ENCODE measurements at regions not wholly inside any gene's neighbourhood (a gene's known extent, or its start where the extent isn't known, plus 50 kb on each side); places are given as distances from the start of the nearest gene placed in this dataset.

- no peak overlapping the region for H3K27ac ChIP-seq (ENCODE audit: insufficient read length, low read depth, low read length)
- H3K56ac ChIP-seq (ENCODE audit: insufficient read length, low read depth, low read length): no peak overlapping the region
- H3K14ac ChIP-seq (ENCODE audit: insufficient read depth, low read length): no peak overlapping the region
- H3K27me3 ChIP-seq (ENCODE audit: insufficient read depth, low read length): no peaks in the 10 kb centered on the region
- H3K36me3 Mint-ChIP-seq (ENCODE audit: insufficient read depth in 1 of 3, low read depth in 3 of 3): peaks cover 0 to 5% (median 0%) of the 10 kb centered on the region in 3 experiments; a peak in 1 of 7 replicates
- no peaks in the 10 kb centered on the region for H3K23me2 ChIP-seq (ENCODE audit: insufficient read length, low read depth, low read length, poor library complexity, severe bottlenecking)
- H4K8ac ChIP-seq (replicated peaks; ENCODE audit: insufficient read length, low read depth, low read length): no peak overlapping the region
- peak overlapping the region; percentile 12 for H2BK20ac ChIP-seq (ENCODE audit: low read depth, low read length, poor library complexity, severe bottlenecking)
- H3K9ac ChIP-seq (ENCODE audit: extremely low read depth, insufficient read length, low read length): no peak overlapping the region
- H2AFZ ChIP-seq (ENCODE audit: low read length): no peak overlapping the region
- H4K91ac ChIP-seq (ENCODE audit: insufficient read length, low read depth, low read length): no peak overlapping the region
- H2BK12ac ChIP-seq (ENCODE audit: insufficient read length, low read depth, low read length): no peak overlapping the region
- no peak for DNase-seq
- peaks cover 36% of the 10 kb centered on the region for H3K27me3 Mint-ChIP-seq (ENCODE audit: low read depth)
- H4K5ac ChIP-seq (ENCODE audit: insufficient read length, low read depth, low read length): no peak overlapping the region
- H3K79me2 ChIP-seq (ENCODE audit: insufficient read depth, low read length): no peaks in the 10 kb centered on the region
- no peak for TF ChIP-seq CTCF (conservative IDR thresholded peaks at IDR 0.05)
- H2AK5ac ChIP-seq (ENCODE audit: insufficient read length, low read length): no peak overlapping the region
- H3K27ac Mint-ChIP-seq: no peak overlapping the region
- no peak overlapping the region for H2BK5ac ChIP-seq (ENCODE audit: insufficient read length, low read length)
- no peaks in the 10 kb centered on the region for H3K79me1 ChIP-seq (ENCODE audit: insufficient read depth, low read depth, low read length, poor library complexity, severe bottlenecking)
- no peak overlapping the region for H3K4ac ChIP-seq (ENCODE audit: low read depth, low read length)
- H4K20me1 ChIP-seq (ENCODE audit: control insufficient read depth, insufficient read depth, insufficient read length): no peaks in the 10 kb centered on the region
- no peak overlapping the region for H3K4me2 ChIP-seq (ENCODE audit: insufficient read depth, insufficient read length, low read length)
- no peak overlapping the region for H2BK15ac ChIP-seq (ENCODE audit: low read depth, low read length)
- peaks cover 5% of the 10 kb centered on the region; the same call in 1 of the 2 replicates for H3K4me1 ChIP-seq (ENCODE audit: insufficient read depth, low read length)
- H3K23ac ChIP-seq (ENCODE audit: insufficient read length, low read depth, low read length): no peak overlapping the region
- no peak overlapping the region for H3K18ac ChIP-seq (ENCODE audit: insufficient read length, low read depth, low read length)
- no peak overlapping the region for H2BK120ac ChIP-seq (ENCODE audit: low read depth, low read length, poor library complexity, severe bottlenecking)
- peaks cover 66 to 74% of the 10 kb centered on the region in 2 experiments for H3K4me1 Mint-ChIP-seq
- no peaks in the 10 kb centered on the region for H3K9me3 ChIP-seq (ENCODE audit: control insufficient read depth, low read depth, low read length)
- peaks cover 0 to 3% of the 10 kb centered on the region in 2 experiments; a peak in 1 of 5 replicates for H3K9me3 Mint-ChIP-seq
- no CpG with 5 or more reads among the region's 1 CpG for WGBS (ENCODE audit: extremely low coverage, insufficient read length, low lambda C conversion rate)
- no peak overlapping the region for H3K4me3 Mint-ChIP-seq
- H3T11ph ChIP-seq (ENCODE audit: low read length): no peak overlapping the region
Measured at GRCh38 chr3:193971966-193972365, 164.0 kb upstream of the HES1 start.

All from H9 (cell line).